ENCODE measurements at regions not wholly inside any gene's neighbourhood (a gene's known extent, or its start where the extent isn't known, plus 50 kb on each side); places are given as distances from the start of the nearest gene placed in this dataset.

DNA sequence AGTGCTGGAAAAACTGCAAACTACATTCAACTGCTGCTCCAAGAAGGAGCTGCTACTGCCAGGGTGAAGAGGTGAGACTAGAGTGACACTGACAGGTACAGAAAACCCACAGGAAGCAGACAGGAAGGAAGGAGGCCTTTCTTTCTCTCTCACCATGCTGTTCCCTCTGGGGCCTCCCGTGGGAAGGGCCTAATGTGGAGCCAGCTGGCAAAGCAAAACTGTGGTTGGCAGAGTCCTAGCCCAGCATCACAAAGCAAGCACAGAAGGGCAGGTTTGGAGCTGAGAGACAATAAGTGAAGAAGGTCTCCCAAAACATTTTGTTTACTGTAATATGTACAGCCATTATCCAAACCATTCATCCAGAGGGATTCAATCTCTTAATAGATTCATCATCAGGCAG lies 122.5 kb upstream of the MAX start:
- no peak for DNase-seq (ENCODE audit: low read depth)

DNA sequence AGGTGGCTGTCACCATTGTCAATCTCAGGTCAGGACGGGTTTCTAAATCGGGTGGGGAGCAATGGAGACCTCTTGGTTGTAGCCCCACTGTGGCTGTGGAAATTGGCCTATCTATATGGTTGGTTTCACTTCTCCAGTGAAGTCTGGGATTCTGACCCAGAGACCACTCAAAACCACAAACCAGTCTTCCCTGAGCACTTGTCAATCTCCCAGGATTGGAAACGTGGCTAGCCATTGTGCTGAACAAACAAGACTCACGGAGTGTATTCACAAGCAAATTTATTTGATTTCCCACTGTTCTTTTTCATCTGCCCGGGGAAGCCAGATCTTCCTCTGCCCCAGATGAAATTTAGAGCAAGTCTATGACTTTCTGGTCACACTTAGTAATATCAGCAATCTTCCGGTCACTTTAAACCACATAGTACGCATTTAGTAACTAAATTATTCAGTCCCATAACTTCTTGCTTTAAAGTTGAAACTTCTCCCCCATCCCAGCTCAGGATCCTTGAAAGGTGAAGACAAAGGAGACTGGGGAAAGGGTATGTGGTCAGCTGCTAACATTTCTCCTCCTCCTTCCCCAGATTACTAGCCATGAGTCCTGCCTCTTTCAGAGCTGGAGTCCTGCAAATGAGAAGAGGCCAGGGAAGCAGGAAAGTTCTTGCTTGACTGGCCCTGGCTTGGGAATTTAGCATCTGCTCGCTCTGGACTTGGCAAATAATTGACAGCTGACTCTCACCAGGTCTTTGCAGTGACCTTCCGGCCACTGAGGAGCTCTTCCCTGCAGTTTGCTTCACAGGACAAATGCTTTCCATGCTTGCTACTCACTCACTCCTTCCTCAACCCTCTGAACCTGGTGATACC lies 123.2 kb upstream of the MAX start:
- no peak for DNase-seq (ENCODE audit: low read depth)

DNA sequence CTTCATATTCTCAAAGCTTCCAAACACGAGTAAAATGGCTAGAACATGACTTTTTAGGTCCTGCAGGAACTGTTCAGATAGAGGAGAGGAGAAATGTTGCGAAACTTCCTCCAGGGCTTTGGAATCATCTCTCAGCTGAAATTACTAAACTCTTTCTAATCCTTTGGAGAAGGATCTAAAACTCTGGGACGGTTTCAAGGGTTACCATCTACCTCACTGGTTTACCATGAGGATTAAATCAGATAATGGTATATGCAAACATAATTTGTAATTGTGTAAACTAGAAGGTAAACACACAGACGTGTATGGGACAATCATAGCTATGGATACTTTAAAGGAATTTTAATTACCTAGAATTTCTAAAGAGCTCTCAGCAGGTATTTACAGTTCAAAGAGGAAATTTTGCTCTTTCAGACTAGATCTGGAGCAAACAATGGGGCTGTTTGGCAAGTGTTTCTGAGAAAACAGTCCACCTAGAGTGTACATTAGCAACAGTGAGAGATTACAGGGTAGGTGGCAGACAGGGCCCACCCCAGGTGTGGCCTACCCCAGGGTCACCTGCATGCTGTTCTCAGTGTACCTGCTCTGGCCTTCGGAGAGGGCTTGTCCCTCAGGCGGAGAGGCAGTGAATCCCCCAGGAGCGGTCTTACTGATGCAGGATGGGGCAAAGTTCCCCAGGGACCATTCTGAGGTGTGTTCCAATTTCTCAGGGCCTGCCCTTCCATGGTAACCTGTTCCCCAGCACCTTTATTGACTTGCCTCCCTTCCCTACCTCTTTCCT lies 124.7 kb upstream of the MAX start:
- DNase-seq (ENCODE audit: low read depth): no peak

DNA sequence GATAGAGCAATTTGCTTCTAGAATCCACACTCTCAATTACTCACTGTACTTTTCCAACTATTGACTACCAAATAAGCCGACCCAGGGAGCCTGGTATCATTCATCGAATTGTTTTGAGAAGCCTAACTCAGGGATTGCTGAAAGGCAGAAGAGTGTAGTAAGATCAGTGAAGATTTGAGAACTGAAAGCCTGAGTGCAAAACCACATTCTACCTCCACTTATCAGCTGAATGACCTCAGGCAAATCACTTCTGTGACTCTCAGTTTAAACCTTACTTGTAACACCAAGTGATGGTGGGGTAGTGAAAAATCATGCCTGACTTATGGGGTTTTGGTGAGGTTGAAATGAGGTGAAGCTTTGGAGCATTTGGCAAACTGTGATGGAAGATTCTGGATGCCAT lies 126.1 kb upstream of the MAX start:
- DNase-seq (ENCODE audit: low read depth): no peak

DNA sequence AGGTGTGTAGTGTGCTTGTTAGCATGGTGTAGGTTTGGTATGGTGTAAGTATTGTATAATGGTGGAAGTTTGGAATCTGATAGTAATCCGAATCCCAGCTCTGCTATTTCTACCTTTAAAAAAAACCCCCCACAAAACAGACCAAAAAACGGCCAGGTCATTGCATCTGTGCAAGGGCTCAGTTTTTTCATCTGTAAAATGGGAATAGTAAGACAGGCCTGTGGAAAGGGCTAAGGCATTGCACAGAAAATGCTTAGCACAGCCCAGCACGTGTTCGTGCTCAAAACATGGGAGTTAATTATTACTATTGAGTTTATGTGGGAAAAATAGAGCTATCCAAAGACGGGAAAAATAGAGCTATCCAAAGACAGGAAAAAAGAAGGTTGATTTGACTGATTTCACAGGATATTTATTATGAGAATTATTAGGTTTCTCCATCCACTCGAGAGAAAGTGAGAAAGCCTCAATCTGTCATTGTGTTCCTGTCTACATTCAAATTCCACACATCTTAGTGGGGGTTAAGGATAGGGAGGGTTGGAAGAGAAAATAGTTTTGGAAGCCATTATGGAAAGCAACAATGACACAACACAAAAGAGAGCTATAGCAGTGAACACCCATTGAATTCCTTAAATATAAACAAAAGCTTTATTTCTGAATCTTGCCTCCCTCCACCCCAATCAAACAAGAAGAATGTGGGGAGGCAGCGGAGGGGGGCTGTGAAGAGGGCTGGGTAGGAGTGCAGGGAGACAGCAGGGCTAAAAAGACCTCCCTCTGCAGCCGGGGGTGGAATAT lies 126.8 kb upstream of the MAX start:
- no peak for DNase-seq (ENCODE audit: low read depth)

DNA sequence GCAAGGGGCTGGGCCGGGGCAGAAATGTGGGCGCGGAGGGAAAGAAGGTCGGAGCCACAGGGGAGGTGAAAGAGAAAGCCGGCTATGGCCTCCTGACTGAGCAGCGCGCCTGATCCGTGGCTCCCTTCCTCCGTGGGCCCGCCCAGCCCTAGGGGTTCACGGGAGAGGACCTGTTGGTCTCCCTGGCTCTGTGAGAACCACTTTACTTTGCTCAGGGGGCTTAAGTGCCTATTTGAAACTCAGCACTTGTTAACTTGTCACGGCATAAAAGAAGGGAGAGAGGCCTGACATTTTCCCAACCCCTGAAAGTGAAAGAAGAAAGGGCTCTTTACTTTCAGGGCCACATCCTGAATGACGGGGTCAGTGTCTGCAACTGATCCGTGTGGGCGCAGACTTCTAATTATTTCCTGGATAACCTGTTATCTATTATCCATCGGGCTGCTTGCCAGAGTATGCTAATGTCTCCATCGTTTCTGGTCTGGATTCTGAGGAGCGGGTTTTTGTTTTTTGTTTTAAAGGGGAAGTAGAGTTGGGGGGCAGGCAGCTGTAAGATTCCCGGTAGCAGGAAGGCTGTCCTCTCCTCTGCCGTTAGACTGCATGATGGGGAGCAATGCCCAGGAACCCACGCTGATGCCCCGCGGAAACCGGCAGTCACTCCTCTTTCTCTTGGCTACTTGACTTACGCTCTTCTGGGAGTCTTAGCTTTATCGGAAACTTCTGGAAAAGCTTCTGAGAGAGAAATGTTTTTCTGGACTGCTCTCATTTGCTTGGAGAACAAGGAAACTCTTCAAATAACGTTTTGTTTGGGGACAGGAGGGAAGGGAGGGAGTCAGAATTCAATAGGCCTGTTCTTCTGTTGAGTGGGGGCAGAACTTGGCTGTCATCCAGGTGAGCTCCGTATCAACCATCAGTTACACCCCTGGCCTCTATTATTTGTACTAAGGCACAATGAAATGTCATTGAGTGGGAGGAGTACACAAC lies 127.7 kb upstream of the MAX start:
- DNase-seq (ENCODE audit: low read depth): peak; percentile 18

DNA sequence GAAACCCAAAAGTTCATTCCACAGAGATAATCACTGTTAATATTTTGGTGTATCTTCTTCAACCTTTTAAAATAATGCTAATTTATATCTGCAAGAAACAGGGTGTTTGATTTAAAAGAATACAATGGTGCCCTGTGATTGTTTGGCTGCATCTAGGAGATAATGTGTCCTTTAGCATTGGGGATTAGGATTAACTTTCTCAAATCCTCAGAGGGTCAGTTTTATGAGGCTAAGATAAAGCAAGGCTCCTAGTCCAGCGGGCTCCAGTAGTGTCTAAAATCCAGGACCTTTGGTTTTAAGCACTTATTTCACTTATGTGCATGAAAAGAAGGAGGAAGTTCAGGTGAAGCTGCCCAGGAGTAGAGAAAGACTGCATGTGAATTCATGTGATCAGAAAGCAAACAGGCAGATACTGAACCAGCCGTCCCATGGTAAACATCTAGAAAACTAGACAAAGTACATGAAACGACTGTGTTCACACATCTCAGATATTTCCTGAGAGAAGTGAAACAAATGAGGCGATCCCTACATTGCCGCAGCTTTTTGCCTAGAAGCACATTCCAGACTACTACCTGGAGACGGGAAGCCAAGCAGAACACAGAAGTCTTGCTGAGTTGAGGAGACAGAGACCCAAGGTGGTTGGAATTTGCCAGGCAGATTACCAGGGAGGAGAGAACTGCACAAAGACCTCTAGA lies 129.1 kb upstream of the MAX start:
- no peak for DNase-seq (ENCODE audit: low read depth)

DNA sequence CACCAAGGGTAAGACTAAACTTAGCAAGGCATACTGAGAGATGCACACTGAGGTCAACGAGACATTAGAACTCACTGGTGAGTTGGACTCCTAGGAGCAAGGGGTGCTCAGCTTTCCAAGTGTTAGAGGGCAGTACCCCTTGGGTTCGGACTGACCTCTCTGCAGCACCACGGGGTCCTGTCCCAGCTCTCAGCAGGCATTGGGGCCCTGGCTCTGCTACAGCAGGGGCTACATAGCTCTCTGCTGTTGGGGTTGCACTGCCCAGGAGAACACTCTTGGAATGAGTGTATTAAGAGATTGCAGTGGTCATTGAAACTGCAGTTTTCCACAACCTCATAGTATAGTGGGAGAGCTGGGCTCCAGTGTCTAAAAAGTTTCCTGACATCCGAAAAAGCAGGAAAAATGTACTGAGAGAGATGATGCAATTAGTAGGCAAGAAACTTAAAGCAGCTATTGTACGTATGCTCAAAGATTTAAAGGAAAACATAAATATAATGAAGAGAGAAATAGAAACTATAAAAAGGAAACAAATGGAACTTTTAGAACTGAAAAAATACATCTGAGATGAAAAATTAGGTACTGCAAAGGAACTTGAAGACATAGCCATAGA lies 132.5 kb upstream of the MAX start:
- no peak for DNase-seq (ENCODE audit: low read depth)

DNA sequence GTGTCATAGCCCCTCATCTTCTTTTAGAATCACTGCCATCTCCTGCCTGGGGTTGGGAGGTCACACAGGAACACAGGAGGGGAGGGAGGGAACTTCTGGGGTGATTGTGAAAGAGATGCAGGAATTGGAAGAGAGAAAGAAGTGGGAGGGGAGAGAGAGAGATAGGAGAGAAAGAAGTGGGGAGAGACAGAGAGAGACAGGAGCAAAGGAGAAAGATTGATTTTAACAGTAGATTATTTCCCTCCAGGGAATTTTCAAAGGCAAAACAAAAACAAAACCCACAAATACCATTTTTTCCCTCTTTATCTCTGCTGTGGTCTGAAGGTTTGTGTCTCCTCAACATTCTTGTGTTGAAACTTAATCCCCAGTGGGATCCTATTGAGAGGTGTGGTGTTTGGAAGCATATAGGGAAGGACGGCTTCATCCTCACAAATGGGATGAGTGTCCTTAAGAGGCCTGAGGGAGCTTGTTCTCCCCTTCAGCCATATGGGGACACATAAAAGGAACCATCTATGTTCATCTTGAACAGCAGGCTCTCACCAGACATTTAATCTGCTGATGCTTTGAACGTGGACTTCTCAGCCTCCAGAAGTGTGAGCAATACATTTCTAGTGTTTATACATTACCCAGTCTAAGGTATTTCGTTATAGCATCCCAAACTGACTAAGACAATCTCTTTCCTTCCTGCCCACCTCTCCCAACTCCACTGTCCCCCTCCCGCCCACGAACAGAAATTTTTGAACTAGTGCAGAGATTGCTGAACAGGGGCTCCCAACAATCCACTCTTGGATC lies 134.9 kb upstream of the MAX start:
- no peak for DNase-seq (ENCODE audit: low read depth)

DNA sequence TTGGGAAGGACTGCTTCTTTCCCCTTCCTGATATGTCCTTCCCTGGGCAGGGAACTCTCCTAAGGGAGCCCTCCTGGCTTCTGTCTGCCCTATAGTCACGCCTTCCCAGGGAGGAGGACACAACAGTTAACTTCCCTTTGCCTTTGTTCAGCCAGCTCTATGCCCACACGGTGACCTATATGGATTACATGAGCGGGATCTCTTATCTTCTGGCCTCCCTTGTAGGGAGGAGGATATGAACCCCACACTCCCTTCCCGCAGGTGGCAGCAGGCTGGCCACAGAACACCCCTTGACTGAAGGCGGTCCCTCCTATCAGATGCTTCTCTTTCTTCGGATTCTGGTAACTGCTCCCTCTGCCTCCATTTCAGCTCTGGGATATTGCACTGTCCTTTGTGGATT lies 135.6 kb upstream of the MAX start:
- DNase-seq (ENCODE audit: low read depth): no peak

DNA sequence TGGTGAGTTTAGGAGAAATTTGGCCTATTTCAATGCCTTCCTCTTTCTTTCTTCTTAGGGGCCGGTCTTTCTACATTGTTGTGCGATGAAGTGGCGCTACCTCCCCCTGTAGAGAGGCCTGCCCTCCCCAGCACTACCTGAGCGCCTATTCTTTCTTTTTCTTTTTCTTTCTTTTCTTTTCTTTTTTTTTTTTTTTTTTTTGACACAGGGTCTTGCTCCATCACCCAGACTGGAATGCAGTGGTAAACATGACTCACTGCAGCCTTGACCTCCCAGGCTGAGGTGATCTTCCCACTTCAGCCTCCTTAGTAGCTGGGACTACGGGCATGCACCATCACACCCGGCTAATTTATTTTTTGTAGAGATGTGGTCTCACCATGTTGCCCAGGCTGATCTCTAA lies 136.1 kb upstream of the MAX start:
- no peak for DNase-seq (ENCODE audit: low read depth)

DNA sequence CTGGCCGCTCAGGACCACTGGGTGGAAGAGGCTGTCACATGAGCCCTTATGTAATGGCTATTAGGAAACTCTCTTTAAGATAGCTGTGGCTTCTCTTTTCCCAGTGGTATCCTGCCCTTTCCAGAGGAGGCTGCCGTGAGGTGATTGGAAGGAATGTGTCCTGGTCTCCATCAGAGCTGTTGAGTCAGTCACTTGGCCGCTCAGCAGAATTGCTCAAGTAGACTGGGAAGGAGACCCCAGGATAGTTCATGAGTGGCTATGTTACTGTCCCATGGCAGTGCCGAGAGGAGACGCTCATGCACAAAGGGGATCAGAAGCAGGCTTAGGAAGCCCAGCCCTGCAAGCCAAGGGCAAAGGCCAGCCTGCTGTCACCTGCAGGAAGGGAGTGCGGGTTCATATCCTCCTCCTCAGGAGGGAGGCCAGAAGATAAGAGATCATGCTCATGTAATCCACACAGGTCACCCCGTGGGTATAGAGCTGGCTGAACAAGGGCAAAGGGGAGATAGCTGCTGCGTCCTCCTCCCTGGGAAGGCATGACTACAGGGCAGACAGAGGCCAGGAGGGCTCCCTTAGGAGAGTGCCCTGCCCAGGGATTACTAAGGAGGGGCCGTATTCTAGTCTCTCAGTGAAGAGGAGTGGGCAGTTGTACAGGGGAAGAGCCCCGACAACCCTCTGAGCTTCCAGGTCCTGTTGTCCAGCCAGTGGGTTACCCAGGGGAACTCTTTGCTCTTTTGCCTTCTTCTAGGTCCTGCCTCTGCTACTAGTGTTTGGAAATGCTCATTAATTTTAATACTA lies 137.0 kb upstream of the MAX start:
- no peak for DNase-seq (ENCODE audit: low read depth)

DNA sequence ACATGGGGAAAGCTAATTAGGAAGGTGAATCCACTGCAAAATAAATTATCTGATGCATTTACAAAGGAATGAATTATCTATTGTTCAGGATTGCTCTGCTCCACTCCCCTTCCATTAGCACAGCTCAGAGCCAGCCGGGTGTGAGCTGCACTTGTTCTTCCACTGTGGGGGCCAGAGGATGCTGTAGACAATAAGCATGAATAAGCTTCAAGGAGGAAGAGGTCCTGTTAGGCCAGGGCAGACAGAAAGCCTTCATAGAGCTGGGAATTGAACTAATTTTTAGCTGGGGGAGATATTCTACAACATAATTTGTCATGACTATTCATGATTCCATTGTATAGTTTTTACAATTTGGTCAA lies 137.6 kb upstream of the MAX start:
- no peak for DNase-seq (ENCODE audit: low read depth)

DNA sequence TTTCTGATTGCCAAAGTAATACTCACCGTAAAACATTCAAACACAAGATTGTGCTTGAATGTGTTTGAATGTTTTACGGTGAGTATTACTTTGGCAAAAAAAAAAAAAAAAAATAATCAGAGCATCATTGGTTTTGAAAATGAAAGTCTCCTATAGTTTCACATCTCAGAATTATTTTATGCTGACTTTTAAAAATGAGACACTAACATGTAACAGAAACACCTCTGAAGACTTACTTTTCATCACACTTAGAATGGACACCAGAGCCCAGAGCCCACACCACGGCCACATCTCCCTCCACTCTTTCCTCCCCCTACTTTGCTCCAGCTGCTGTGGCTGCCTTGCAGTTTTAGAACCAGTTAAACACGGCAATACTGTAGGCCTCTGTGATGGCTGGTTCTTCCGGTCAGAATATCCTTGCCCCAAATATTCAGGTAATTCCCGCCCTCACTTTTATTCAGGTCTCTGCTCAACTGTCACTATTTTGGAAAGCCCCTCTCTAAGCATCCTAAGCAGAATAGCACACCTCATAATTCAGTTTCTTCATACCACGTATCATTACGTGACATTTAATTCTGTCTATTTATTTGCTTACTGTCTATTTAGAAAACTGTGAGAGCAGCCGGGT lies 138.9 kb upstream of the MAX start:
- DNase-seq (ENCODE audit: low read depth): no peak

DNA sequence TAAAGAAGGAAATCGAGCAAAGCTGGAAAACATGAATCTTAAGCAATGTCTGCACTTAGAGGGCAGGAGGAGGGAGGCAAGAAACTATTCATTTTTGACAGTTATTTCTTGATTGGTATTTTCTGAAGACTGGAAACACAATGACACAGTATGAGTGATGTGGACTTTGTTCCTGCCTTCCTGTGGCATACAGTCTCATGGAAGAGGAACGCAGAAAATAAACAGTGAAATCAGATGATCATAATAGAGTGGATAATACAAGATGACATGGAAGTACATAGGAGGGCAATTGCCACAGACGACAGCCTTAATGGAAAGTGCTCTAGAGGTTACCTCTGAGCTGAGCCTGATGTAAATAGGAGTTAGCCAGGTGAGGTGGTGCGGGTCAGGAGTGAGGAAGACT lies 140.4 kb upstream of the MAX start:
- no peak for DNase-seq (ENCODE audit: low read depth)

DNA sequence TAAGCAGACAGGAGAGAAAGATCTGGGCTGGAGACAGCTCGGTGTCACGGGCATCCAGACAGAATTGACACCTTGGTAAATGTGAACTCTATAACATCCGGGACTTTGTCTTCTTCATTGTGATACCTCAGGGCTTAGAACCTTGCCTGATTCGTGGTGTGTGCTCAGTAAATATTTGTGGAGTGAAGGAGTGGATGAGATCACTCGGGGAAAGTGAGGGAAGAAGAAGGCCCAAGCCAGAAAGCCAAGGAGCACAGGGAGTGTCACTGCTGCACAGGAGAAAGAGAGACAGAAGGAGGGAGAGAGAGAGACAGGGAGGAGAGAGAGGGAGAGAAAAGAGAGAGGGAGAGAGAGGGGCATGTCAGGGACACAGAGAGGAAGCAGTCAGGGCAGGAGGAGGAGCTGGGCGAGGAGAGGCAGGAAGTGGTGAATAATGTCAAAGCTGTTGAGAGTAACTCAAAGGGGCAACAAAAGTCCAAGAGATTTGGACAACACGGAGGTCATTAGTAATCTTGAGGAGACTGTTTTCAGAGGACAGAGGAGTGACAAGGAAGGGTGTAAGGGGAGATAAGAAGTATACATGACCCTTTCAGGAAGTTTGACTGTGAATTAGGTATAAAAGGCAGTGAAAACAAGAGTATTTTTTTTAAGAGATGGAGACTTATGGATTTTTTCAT lies 141.6 kb upstream of the MAX start:
- DNase-seq (ENCODE audit: low read depth): no peak

DNA sequence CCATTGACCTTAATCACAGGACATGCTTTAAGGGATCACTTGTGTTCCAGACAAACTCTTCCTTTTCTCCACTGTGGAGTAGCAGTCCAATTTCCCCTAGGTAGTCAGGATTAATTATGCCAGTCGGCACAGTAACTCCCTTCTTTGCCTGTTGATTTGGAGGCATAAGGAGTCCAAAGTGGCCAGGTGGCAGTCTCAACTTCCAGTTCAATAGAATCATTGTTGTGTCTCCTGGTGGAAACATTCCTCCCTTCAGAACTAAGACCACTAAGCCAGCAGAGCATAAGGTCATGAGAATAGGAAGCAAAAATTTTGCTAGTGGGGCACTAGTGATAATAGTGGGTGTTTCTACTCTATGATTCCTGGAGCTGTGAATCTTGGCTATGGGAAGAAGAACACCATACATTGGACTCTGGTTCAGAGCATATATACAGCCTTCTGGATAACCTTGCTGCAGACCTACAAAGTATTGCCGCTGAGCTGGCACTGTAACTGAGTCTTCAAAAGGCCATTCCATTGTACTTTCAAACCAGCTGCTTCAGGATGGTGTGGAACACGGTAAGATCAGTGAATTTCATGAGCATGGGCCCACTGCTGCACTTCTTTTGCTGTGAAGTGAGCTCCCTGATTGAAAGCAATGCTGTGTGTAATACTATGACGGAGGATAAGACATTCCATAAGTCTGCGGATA lies 147.3 kb upstream of the MAX start:
- no peak for DNase-seq (ENCODE audit: low read depth)

Measured in activated T-helper 9 cell treated with anti-CD3 and anti-CD28 coated beads, Interleukin-2, amount 50 U/mL, for 16 hours (primary cell).